HG02943 (cell line): ENCODE measurements at regions not wholly inside any gene's neighbourhood (a gene's known extent, or its start where the extent isn't known, plus 50 kb on each side); places are given as distances from the start of the nearest gene placed in this dataset.

Experiments used
- ATAC-seq: cut with Tn5 transposase; IDR thresholded peaks from one replicate; pipeline ENCODE4 v1.9.1; 2021; ENCODE audit warnings: mild to moderate bottlenecking, low read depth, moderate library complexity; ENCODE audit not compliant: unreplicated experiment

DNA sequence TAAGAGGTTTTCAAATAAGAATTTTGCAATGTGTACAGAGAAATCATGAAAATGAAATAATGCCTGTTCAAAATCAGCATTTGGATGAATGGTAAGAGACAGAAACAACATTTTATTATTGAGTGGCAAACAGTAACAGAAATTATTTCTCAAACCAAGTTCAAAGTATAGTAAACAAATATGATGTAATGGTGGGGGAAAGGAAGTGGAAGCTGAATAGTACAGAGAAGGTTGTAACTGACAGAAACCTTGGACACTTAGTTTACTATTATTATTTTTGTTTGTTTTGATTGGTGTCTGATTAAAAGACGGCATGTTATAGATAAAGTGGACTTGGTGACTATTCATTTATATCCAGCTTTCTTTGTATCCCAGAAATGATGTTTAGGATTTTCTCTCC, 1637.4 kb upstream of the ACVR2A start:
- no peak for ATAC-seq

DNA sequence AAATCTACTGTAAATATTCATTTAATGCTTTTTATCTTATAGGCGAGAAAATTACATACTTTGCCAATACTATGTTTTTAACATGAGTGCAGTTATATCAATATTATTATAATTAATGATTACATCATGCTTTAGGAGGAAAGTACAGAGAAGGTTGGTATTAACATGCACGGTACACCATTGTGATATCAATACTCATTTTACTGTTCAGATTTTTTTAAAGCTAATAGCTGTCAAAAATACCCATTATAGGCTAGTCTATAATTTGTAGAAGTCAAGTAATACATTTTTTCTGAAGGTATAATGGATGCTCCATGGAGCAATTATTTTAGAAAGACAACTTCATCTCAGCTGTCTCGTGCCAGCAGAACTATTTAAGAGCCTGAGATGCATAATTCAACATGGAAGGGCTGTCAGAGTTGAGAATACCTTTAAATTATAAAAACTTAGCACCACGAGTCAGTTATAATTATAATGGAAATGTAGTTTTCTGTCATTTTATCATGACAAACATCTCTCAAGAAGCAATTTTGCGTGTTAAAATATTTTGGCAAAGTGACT, 1641.7 kb upstream of the ACVR2A start:
- no peak for ATAC-seq

DNA sequence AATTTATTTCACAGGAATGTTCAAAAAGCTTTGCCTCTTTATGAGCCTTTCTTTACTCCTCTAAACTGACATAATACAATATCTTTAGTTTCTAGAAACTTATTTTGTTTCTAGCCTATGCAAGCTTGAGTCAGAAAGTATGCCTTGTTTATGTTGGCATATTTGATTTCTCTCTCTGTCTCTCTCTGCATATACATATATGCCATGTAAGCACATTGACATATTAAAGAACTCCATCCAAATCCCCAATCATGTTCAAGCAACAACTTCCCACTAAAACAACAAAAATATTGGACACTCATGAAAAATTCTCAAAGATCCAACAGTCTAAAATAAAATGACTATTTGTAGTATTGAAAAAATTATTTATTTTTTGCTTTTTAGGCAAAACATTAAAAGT, 1651.2 kb upstream of the ACVR2A start:
- ATAC-seq = no peak

DNA sequence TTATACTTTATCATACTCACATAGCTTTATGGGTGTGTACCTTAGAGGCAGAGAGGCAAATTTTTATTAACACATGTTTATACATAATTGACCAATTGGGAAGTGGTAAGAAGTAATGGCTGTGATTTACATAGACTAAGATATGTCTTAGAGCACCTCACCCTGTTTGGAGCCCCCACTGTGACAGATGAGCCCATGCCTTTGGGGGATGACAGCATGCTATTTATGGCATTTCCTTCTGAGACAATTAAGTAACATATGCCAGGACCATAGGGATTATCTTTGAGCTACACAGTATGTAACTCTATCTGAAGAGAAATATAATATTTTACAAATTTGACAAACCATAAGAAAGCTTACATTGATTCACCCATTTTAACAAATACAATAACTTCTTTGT, 1655.3 kb upstream of the ACVR2A start:
- ATAC-seq = no peak

DNA sequence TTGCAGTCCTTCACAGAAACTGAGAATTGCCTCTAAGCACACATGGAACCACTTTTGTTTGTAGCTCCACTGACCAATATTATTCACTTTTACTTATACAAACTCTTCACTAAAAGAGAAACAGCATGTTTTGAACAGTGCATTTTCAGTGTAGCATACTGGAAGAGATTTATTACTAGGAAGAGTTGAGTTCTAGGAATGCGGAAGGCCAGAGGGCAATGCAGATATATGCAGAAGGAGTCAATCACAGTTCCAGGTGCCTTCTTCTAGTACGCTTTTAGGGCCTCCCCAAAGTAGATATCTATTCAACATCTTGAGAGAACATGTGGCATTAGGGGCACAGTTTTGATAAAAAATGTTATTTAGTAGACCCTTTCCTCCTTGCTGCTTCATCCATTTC, 1654.0 kb upstream of the ZEB2 start:
- ATAC-seq = no peak

DNA sequence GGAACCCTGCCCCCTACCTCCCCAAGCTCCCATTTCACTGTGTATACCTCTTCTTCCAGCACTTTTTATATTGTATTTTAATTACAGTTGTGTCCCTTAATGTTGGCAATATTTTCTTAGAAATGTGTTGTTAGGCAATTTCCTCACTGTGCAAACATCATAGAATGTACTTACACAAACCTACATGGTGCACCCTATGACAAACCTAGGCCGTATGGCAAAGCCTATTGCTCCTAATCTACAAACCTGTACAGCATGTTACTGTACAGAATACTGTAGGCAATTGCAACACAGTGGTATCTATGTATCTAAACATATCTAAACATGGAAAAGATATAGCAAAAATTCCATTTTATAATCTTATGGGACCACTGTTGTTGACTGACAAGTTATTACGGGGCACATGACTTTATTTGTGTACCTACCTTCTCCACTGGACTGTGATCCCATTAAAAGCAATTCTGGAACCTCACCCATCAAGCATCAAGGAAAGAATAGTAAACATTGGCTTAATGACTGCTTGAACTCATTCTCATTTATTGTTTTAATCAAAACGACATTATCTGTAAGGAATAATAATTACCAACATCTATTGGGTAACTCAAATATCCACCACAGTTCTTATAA, 1641.5 kb upstream of the ZEB2 start:
- ATAC-seq = no peak

DNA sequence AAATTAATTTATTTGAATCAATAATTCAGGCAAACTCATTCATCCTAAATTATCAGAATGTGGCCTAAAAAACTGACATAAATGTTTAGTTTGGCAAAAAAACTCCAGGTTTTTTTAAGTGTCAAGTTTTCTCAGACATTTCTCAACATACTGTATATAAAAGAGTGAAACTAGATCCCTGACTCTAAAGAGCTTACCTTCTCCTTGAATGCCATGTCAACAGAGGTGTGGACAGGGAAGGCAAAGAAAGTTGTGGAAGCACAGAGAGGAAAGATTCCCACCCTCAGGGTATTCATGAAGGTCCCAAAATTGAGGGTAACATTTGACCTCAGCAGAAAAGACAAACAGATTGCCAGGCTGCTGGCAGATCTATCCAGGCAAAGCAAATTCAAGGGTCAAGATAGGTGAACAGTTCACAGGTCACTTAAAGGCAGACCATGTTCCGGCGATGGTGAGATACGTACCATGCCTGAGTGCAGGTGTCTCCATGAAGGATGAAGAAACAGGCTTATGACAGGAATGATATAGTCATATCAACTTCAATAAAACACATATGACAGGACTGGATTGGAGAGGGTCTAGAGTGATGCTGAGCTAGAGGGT, 1638.3 kb upstream of the ZEB2 start:
- ATAC-seq = no peak

DNA sequence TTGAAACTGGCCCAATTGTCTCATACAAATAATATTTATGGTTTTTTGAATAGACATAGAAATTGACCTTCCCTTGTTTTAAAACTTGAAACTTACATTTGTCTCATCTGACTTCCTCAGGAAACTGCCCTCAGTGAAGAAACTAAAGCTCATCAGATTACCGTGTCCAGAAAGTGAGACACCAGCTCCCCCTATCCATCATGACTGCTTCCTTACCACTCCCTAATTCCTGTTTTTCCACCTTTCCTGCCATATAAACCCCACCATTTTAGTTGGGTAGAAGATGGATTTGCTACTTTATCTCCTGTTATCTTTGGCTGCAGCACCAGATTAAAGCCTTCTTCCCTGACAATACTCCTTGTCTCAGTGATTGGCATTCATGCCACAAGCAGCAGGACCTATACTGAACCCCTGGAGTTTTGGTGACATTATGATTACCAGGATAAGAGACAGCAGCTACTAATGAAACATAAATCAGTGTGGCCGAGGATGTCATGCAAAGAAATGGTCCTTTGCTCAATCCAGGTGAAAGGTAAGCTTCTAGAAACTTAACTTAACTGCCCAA, 1627.6 kb upstream of the ZEB2 start:
- ATAC-seq = no peak

DNA sequence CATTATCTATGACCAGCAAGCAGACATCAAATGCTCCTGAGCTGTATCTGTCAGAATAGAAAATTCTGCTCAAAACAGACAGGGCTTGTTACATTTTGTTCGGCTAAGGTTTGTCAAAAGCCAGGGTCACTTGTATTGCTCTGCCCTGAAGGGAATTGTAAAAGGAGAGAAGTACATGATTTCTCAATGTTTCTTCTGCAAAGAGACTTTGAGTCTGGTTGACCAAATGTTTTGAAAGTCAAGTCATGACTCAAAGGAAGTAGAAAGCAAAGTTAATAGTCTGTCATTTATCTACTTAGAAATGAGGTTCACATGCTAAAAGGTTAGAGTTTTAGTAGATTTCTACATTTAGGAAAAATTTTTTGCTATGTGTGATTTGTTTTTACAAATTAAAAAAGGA, 1624.1 kb upstream of the ZEB2 start:
- no peak for ATAC-seq

DNA sequence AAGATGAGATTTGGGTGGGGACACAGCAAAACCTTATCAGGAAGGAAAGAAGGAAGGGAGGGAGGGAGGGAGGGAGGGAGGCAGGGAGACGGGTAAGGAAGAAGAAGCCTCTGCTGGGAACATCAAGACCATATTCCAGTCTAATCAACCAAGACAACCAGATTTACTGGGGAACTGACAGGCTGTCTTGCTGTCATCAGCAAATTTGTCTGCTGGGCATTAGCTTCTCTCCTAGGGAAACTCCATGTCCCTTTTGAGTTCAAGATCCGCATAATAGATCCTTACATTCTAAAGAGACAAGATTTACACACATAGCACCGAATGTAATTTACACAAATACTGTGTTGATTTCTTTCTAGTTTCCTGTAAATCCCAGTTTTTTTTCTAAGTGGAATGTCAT, 1618.9 kb upstream of the ZEB2 start:
- ATAC-seq = no peak

DNA sequence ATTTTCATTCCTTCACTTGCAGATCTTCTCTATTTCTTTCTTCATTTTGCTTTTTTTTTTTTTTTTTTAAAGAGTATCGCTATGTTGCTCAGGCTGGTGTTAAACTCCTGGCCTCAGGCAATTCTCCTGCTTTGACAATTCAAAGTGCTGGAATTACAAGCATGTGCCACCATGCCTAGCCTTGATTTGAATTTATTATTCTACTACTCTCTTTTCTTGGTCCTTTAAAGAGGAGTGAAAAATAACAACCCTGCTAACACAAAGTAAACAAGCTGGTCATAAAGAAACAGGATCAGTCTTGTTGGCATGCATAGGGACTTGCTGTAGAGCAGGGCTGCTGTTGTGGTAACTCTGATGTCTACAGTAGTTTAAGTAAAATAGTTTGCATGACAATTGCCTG, 1615.3 kb upstream of the ZEB2 start:
- no peak for ATAC-seq

DNA sequence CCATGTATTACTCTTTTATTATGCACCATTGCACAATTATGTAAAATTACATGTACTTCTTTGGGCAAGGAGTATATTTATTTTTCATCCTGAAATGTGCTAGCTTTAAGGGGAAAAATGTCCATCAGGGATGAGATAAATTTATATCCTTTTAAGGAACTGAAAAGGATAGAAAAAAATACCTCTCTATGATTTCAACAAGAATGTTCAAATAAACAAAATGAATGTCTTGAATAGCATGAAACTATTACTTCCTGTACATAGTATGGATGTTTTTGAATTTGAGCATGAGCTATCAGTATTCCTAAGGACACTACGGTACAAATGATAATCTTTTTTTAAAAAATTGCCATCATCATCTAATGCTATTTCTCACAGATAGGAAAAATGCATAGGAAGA, 1611.9 kb upstream of the ZEB2 start:
- no peak for ATAC-seq

DNA sequence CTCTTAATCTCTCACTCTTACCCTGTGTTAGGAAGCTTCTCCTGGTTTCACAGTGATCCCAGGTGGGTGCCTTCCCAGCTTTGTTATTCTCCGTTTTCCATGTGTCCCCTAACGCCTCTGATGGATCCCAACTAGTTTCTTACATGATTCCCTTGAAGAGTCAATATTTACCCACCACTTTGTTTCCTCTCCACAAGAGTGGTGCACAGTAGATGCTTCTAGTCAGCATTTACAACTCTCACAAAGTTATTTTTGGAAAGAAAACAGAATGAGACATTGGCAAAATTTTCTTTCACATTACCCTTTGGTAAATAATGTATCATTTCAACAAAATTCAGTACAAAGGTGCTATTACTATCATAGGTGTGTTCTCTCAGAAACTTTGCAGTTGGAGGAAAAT, 1611.1 kb upstream of the ZEB2 start:
- no peak for ATAC-seq

DNA sequence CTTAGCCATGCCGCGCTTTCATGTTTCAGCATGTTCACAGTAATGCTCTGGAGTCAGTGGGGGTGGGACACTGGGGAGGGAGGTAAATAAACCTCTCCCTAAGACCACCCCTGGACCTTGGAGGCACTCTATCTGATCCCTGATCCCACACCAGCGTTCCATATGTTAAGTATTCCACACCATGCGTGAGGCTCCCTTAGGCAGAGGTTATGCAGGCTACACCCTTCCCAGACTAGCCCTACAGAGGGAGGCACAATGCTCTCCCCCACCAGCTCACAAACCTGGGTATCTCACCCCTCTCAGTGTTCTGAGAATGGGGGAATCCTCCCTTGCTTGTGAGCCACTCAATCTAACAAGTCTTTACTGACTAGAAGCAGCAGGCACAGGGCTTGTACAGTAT, 1610.4 kb upstream of the ZEB2 start:
- ATAC-seq = no peak

DNA sequence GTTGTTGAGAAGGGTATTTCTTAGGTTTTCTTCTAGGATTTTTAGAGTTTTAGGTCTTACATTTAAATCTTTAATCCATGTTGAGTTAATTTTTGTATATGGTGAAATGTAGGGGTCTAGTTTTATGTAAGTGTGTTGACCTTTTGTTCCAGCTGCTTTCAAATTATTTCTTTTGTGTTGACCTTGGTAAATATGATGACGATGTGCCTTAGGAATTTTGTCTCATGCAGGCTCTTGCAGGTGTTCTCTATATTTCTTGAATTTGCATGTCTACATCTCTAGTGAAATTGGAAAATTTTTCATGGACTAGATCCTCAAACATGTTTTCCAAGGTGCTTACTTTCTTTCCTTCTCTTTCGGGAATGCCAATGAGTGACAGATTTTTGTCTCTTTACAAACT, 1609.3 kb upstream of the ZEB2 start:
- ATAC-seq = no peak

DNA sequence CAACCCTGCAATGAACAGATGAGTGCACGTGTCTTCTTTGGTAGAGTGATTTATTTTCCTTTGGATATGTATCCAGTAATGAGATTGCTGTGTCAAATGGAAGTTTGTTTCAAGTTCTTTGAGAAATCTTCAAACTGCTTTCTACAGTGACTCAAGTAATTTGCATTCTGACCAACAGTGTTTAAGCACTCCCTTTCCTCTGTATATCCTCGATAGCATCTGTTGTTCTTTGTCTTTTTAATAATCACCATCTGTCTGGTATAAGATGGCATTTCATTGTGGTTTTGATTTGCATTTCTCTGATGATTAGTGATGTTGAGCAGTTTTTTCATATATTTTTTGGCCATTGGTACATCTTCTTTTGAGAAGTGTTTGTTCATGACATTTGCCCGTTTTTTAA, 1608.3 kb upstream of the ZEB2 start:
- no peak for ATAC-seq

DNA sequence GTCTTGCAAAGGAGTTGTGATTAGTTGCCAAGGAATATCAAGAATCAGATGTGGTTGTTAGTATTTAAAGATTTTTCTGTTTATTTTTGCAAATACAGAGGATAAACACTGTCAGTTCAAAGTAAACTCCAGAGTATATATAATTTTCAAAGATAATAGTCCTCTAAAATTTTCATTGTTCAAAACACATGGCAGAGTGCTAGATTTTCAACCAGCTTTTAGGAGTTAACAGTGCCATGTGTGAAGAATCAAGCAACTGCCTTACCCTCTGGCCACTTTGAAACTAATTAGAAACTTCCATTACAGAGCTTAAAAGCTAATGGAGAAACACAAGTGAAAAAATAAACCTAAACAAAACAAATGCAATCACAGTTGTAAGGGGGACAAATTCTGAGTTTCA, 1605.6 kb upstream of the ZEB2 start:
- ATAC-seq = no peak

DNA sequence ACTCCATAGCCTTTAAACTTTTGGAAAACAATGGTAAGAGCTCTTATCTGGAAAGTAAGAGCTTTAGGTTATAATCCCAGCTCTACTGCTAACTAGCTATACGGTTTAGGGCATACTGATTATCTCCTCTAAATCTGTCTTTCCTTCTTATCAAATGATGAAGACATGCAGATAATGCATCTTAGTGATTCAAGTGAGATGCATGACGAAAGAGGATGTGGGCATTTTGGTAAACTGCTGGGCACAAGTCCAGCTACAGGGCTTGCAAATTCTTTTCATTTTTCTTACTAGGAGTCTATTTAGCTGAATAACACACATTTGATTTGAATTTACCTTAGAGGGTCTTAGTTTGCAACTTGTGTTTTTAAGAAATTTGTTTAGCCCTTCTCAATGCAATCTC, 1604.8 kb upstream of the ZEB2 start:
- no peak for ATAC-seq

DNA sequence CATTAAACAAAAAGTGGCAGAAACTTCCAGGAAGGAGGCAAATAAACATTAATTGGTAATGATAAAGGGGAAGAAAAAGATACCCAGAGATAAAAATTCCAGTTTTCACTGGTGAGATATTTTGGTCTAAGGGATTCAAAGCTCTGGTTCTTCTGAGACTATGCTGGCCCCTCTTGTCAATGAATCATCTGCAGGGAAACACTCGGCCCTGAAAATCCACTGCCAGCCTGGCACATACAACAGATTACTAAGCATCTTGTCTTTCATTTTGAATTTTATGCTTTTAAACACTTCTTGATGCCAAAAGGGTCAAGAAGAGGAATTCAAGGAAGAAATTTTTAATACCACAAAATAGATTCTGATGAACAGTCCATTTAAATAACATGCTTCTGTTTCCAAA, 1603.8 kb upstream of the ZEB2 start:
- ATAC-seq = no peak

DNA sequence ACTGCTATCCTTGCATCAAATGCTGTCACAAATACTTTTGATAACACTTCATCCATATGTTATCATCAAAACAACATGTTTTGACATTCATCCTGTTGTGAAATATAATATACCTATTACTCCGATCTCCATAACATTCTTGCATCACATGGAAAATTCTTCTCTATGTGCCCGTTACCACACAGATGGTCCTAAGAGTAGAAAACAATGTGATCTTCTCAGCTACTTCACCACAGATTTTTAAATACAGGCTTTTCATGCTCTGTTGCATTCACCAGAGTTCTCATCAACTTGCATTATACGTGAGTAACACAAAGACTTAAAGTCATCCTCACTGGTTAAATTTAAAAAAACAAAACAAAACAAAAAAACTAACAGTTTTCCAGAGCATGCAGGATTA, 1603.3 kb upstream of the ZEB2 start:
- no peak for ATAC-seq

DNA sequence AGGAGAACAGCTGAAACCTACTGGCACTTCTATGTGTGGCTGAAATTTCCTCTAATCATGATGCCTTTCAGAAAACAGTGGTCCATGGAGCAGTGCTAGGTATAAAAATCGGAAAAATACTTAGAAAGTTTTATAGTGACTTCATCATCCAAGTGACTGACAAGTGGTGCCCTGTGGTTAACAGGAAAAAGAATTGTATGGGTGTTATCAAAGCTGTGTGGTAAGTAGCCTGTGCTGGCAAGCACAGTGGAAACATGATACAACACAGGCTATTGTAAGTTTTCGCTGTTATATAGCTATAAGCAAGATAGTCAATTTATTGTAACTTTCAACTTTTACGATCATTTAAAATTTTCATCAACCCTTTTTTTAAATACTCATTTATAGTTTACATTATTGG, 1599.7 kb upstream of the ZEB2 start:
- ATAC-seq = no peak

DNA sequence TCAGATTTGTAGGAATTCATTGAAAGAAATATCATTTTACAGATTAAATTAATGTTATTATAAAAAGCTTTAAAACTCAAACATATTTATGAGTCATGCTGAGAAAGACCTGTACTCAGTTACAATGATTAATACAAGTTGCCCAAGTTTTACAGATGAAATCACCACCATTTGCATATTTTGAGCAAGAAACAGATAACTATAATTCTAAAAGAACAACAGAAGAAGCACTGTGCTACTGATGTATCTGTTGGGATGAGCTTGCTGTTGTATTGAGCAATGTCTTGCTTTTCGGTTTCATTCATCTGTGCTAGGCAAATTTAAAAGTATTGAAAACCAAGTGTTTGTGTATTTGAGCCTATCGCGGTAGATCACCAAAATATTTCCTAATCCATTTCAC, 1589.1 kb upstream of the ZEB2 start:
- ATAC-seq = no peak
